Testis (tissue), 2 donors: ENCODE measurements at regions not wholly inside any gene's neighbourhood (a gene's known extent, or its start where the extent isn't known, plus 50 kb on each side); places are given as distances from the start of the nearest gene placed in this dataset.
A peak's percentile ranks its signal among the peaks of the same experiment; 100 is the strongest.

ENCODE experiments used
- DNase-seq: peaks from one replicate; pipeline ENCODE4 v3.0.0-alpha.2; 2019
- H3K27ac ChIP-seq, 2 donors: fragments of 200-600 bp; sonication (generic); one replicate each; pipeline ENCODE4 v1.5.1; 2019
- H3K27me3 ChIP-seq: fragments of 200-600 bp; sonication (generic); one replicate; pipeline ENCODE4 v1.5.1; 2019
- H3K36me3 ChIP-seq: fragments of 200-600 bp; sonication (generic); one replicate; pipeline ENCODE4 v1.5.1; 2017; ENCODE audit warnings: low read depth; ENCODE audit errors: missing control alignments
- H3K4me1 ChIP-seq: fragments of 200-600 bp; sonication (generic); one replicate; pipeline ENCODE4 v1.5.1; 2019
- H3K4me3 ChIP-seq, 2 donors: fragments of 200-600 bp; sonication (generic); one replicate each; pipeline ENCODE4 v1.5.1; 2017 to 2019
- H3K9me3 ChIP-seq: fragments of 200-600 bp; sonication (generic); one replicate; pipeline ENCODE4 v1.5.1; 2017
- POLR2A ChIP-seq: fragments of 450-650 bp; IDR thresholded peaks from one replicate; pipeline ENCODE4 v1.6.1; 2017; ENCODE audit warnings: antibody characterized with exemption, mild to moderate bottlenecking, moderate library complexity
- WGBS, 2 donors: methylation state at CpG; one replicate each; pipeline ENCODE4 v1.1.5; 2018; 5-methylcytosine and 5-hydroxymethylcytosine counted together
- intact Hi-C: fragments of 100-400 bp; cut with DNase I; formaldehyde crosslinking; loops from one replicate; pipeline ENCODE4 v1.15.1; 2023; ENCODE audit warnings: low total_unique reads
- TF ChIP-seq, protein P1 (sequence below), 3 experiments: fragments of 450-650 bp in 2 of 3; fragments of 200-600 bp in 1 of 3; sonication (generic) in 1 of 3; IDR thresholded peaks; one replicate each; pipeline ENCODE4 v1.5.1; 2016 to 2019; ENCODE audit warnings: antibody characterized with exemption in 3 of 3, mild to moderate bottlenecking in 2 of 3, moderate library complexity in 1 of 3

DNA sequence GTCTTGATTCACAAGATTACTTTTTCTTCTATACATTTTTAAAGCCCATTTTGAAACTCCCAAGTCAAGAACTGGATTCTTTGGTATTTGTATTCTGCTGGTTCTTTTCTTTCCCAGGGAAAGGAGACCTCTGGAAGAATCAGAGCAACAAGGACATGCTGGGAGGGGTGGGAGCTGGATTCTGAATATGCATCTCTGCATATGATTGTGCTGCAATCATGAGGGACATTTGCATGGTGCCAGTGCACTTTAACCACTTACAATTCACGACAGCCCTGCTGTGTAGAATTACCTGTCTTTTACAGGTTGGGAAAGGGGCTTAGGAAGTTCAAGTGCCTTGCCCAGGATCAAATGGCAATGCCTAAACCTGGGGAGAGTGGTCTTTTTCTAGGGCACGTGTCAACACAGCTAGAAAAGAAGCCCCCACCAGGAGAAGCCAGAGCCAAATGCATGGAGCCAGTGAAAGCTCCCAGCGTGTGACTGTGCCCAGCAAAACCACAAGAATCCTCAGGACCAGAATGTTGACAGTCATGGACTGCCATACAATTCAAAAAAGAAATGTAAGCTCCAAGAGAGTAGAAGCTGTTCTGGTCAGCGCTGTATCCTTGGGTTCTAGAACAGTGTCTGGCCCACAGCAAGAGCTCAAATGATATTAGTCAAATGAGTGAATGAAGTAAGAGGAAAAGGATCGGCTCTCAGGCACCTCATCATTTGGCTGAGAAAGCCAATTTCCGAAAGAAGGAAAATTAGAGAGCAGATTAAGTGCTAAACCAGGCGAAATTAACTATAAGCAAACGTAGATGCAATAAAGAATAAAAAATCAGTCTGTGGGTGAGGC is 84.5 kb upstream of the MEF2A start:
- 86 to 87% methylated on average over 8 of the region's 8 CpGs for WGBS, 2 donors
- Histone ChIP-seq H3K27me3 (no peaks in the 10 kb centered on the region), H3K27ac (no peak overlapping the region), H3K4me1 (peaks cover 6% of the 10 kb centered on the region), H3K9me3 (no peaks in the 10 kb centered on the region), H3K4me3 (no peak overlapping the region), H3K36me3 (no peaks in the 10 kb centered on the region)
- no peak for DNase-seq
- TF ChIP-seq, protein P1, sequence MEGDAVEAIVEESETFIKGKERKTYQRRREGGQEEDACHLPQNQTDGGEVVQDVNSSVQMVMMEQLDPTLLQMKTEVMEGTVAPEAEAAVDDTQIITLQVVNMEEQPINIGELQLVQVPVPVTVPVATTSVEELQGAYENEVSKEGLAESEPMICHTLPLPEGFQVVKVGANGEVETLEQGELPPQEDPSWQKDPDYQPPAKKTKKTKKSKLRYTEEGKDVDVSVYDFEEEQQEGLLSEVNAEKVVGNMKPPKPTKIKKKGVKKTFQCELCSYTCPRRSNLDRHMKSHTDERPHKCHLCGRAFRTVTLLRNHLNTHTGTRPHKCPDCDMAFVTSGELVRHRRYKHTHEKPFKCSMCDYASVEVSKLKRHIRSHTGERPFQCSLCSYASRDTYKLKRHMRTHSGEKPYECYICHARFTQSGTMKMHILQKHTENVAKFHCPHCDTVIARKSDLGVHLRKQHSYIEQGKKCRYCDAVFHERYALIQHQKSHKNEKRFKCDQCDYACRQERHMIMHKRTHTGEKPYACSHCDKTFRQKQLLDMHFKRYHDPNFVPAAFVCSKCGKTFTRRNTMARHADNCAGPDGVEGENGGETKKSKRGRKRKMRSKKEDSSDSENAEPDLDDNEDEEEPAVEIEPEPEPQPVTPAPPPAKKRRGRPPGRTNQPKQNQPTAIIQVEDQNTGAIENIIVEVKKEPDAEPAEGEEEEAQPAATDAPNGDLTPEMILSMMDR (IDR thresholded peaks at IDR 0.05): no peak
- no peak for TF ChIP-seq POLR2A
- intact Hi-C loops: no loop called here

DNA sequence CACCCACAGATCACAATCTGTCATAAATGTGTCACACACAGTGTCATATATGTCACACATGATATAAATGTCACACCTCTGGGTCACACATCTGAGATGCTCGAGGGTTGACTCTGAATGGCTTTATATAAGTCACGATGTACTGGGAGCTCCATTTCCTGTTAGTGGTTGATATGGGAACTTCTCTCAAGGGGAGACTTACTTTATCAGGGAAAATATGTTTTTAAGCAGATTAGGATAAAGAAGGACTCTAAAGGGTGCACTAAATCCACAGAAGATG is 83.9 kb upstream of the MEF2A start:
- no peaks in the 10 kb centered on the region for H3K27me3 ChIP-seq
- H3K36me3 ChIP-seq: no peaks in the 10 kb centered on the region
- H3K4me3 ChIP-seq: no peak overlapping the region
- TF ChIP-seq POLR2A: no peak
- TF ChIP-seq, protein P1 (IDR thresholded peaks at IDR 0.05): no peak
- H3K9me3 ChIP-seq: no peaks in the 10 kb centered on the region
- no peak overlapping the region for H3K27ac ChIP-seq
- peaks cover 6% of the 10 kb centered on the region for H3K4me1 ChIP-seq
- WGBS, 2 donors: 83 to 92% methylated on average over 2 of the region's 2 CpGs
- no peak for DNase-seq
- intact Hi-C loops: no loop called here

DNA sequence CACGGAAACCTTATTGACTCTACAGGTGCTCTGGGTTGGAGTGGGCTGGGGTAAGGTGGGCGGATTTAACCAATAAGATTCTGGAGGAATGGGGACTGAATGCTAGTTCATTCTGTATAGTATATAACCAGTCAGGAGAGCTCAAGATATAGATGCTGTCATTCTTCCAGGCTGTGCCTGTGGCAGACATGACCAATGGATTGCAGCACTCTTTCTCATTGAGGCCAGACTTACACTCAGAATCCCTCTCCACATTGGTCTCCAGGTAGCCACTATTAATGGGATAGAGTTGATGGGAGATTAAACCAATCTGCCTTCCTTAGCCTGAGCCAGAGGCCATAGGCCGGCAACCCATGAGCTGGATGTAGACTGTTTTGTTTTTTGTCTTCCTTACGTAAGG is 82.8 kb upstream of the MEF2A start:
- intact Hi-C loops: no loop called here

DNA sequence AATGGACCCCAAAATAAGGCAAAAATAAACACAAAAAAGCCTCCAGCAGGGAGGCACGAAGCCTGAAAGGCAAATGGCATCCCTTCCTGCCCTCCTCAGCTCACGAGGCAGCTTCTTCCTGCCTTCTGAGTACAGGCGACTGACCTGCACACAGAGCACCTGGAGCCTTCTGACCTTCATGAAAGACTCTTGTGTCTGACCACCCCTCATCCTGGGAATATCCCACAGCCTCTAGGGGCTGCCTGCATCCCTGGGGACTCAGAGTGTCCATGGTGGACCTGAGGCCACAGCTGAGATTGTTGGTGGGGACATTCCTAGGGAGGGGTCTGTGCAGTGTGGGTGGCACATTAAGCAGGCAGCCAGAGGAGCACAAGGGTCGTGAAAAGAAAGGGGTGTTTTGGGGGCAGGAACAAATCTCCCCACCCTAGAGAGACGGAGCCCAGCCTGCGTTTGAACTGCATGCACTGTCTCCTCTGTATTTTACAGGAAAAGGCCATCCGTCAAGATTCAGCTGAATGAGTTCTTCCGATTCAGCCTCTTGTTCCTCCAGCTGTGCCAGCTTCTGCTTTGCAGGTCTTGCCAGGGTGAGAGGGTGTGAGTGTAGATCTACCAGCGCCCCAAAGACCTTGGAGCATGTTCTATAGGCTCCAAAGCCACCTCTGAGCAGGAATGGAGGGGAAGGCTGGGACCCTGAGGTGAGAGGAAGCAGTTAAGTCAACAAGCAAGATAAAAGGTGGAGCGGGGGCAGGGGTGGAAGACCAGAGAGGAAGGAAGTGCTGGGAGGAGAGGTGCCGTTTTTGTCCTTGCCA is 80.4 kb upstream of the MEF2A start:
- Histone ChIP-seq H3K4me1 (peaks cover 10% of the 10 kb centered on the region), H3K36me3 (no peaks in the 10 kb centered on the region), H3K4me3 (no peak overlapping the region), H3K27me3 (no peaks in the 10 kb centered on the region), H3K27ac (no peak overlapping the region), H3K9me3 (no peaks in the 10 kb centered on the region)
- DNase-seq: no peak
- 63 to 77% methylated on average over 9 to 11 of the region's 11 CpGs for WGBS, 2 donors
- TF ChIP-seq POLR2A: no peak
- TF ChIP-seq, protein P1 (IDR thresholded peaks at IDR 0.05): no peak
- intact Hi-C loops: no loop called here

More for the DNA sequence above, 82.8 kb upstream of the MEF2A start:
- Histone ChIP-seq H3K4me1 (peaks cover 10% of the 10 kb centered on the region), H3K27me3 (no peaks in the 10 kb centered on the region), H3K4me3 (no peak overlapping the region), H3K36me3 (no peaks in the 10 kb centered on the region), H3K27ac (no peak overlapping the region), H3K9me3 (no peaks in the 10 kb centered on the region)
- no peak for DNase-seq
- WGBS, 2 donors: 96 to 100% methylated on average over 4 of the region's 4 CpGs
- TF ChIP-seq POLR2A: no peak

DNA sequence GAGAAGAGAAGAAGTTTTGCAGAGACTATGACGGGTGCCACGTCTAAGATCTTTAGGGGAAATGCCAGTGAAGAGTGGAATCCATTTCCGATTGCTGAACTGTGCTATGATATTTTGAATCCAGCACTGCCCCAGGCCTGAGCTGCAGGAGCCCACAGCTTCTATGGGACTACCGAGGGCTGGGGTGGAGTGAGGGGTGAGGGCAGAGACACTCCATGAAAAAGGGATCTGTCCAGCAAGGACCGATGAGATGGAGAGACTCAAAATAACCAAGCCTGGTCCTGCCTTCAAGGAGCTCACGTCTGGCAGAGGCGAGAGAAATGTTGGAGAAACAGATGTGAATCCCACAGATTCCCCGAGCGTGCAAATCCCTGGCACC is 79.8 kb upstream of the MEF2A start:
- H3K27ac ChIP-seq: peak overlapping the region in 1 of 2 donors; percentile 60
- intact Hi-C loops: no loop called here
- H3K4me3 ChIP-seq: peak overlapping the region; percentile 37 to 40
- H3K36me3 ChIP-seq: no peaks in the 10 kb centered on the region
- WGBS, 2 donors: 21 to 33% methylated on average over 7 to 9 of the region's 9 CpGs
- H3K27me3 ChIP-seq: no peaks in the 10 kb centered on the region
- no peak for TF ChIP-seq POLR2A
- TF ChIP-seq, protein P1 (IDR thresholded peaks at IDR 0.05): no peak
- peaks cover 10% of the 10 kb centered on the region for H3K4me1 ChIP-seq
- DNase-seq: no peak
- no peaks in the 10 kb centered on the region for H3K9me3 ChIP-seq
